ENCODE measurements at regions not wholly inside any gene's neighbourhood (a gene's known extent, or its start where the extent isn't known, plus 50 kb on each side); places are given as distances from the start of the nearest gene placed in this dataset.

- H3K9me3 ChIP-seq (replicated peaks; ENCODE audit: control insufficient read depth, insufficient read depth, low read length), result no peaks in the 10 kb centered on the region
- POLR2A ChIA-PET, result no interaction called here
- H3K36me3 ChIP-seq (ENCODE audit: control insufficient read depth in 2 of 2, extremely low read depth in 1 of 2, insufficient read depth in 2 of 2, low read length in 2 of 2), result no peaks in the 10 kb centered on the region
- H3K27ac ChIP-seq (ENCODE audit: insufficient read depth, low read depth, low read length), result no peak overlapping the region
- no peak overlapping the region for H2AFZ ChIP-seq (ENCODE audit: low read depth, low read length)
- BruUV-seq (replicated peaks), result no TSS peak
- H3K9me1 ChIP-seq (replicated peaks; ENCODE audit: control insufficient read depth, extremely low read depth, insufficient read depth, low read length), result no peaks in the 10 kb centered on the region
- H3K79me2 ChIP-seq (ENCODE audit: control insufficient read depth, insufficient read depth, low read length), result no peaks in the 10 kb centered on the region
- dilution Hi-C loops (cut with MboI; ENCODE audit: extremely low pct_ligation_motif_present, low sequenced_read_pairs), result no loop called here
- H3K9ac ChIP-seq (replicated peaks; ENCODE audit: extremely low read depth, insufficient read depth, low read length), result no peak overlapping the region
- H3K27me3 ChIP-seq (ENCODE audit: control insufficient read depth in 2 of 2, insufficient read depth in 2 of 2, low read length in 2 of 2), result no peaks in the 10 kb centered on the region
- no peak for TF ChIP-seq JUN (IDR thresholded peaks at IDR 0.05; ENCODE audit: borderline replicate concordance, insufficient read depth, insufficient read length, low read depth)
- H3K4me3 ChIP-seq (replicated peaks in 1 of 3; ENCODE audit: insufficient read depth in 1 of 3, low read depth in 1 of 3, low read length in 3 of 3), result no peak overlapping the region
- H4K20me1 ChIP-seq (replicated peaks; ENCODE audit: control insufficient read depth, extremely low read depth, insufficient read depth, low read length), result no peaks in the 10 kb centered on the region
- H3K4me1 ChIP-seq (ENCODE audit: control insufficient read depth, extremely low read depth, insufficient read depth, low read length), result no peaks in the 10 kb centered on the region
- CTCF ChIA-PET, result no interaction called here
- H3K4me2 ChIP-seq (ENCODE audit: insufficient read depth, low read length), result no peak overlapping the region
- FAIRE-seq (no peak), DNase-seq (ENCODE audit: low read depth, low spot score) (no peak)
- intact Hi-C loops (cut with micrococcal nuclease), result no loop called here
Measured at GRCh38 chr14:95395098-95395737, 75.5 kb upstream of the CLMN start.

DNA sequence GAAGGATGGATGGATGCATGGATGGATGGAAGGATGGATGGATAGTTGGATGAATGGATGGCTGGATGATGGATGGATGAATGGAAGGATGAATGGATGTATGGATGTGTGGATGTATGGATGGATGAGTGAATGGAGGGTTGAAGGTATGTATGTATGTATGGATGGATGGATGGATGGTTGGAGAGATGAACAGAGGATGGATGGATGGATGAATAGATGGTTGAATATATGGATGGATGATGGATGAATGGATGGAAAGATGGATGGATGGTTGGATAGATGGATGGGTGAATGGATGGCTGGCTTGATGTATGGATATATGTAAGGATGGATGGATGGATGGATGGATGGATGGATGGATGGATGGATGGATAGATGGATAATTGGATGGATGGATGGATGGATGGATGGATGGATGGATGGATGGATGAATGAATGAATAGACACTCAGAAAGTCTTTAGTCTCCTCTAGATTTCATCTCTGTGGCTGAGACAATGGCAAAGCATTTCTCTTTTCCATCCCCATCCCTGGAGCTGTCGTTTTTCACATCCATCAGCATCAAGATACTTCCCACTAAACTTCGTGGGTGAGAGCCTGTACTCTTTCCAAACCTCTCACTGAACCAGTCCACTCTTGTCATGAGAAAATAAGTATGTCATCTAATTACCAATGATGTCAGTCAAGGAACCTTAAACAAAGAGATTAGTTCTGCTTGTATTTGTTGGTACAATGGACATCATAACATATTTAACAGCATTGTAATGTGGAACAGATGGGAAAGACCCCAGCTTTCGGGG, 74.8 kb upstream of the CLMN start:
- no TSS peak for BruUV-seq (replicated peaks)
- H3K4me3 ChIP-seq (replicated peaks in 1 of 3; ENCODE audit: insufficient read depth in 1 of 3, low read depth in 1 of 3, low read length in 3 of 3), result no peak overlapping the region

More for the DNA sequence above, 74.8 kb upstream of the CLMN start:
- Histone ChIP-seq H3K9ac (replicated peaks; ENCODE audit: extremely low read depth, insufficient read depth, low read length) (no peak overlapping the region), H3K9me1 (replicated peaks; ENCODE audit: control insufficient read depth, extremely low read depth, insufficient read depth, low read length) (no peaks in the 10 kb centered on the region), H4K20me1 (replicated peaks; ENCODE audit: control insufficient read depth, extremely low read depth, insufficient read depth, low read length) (no peaks in the 10 kb centered on the region), H3K36me3 (ENCODE audit: control insufficient read depth in 2 of 2, extremely low read depth in 1 of 2, insufficient read depth in 2 of 2, low read length in 2 of 2) (no peaks in the 10 kb centered on the region), H3K27ac (ENCODE audit: insufficient read depth, low read depth, low read length) (no peak overlapping the region), H3K4me1 (ENCODE audit: control insufficient read depth, extremely low read depth, insufficient read depth, low read length) (no peaks in the 10 kb centered on the region), H3K79me2 (ENCODE audit: control insufficient read depth, insufficient read depth, low read length) (no peaks in the 10 kb centered on the region), H3K9me3 (replicated peaks; ENCODE audit: control insufficient read depth, insufficient read depth, low read length) (no peaks in the 10 kb centered on the region), H3K27me3 (ENCODE audit: control insufficient read depth in 2 of 2, insufficient read depth in 2 of 2, low read length in 2 of 2) (no peaks in the 10 kb centered on the region), H2AFZ (ENCODE audit: low read depth, low read length) (no peak overlapping the region), H3K4me2 (ENCODE audit: insufficient read depth, low read length) (no peak overlapping the region)
- dilution Hi-C loops (cut with MboI; ENCODE audit: extremely low pct_ligation_motif_present, low sequenced_read_pairs) (no loop called here), intact Hi-C loops (cut with micrococcal nuclease) (no loop called here)
- POLR2A ChIA-PET, result no interaction called here
- DNase-seq (ENCODE audit: low read depth, low spot score), result no peak
- CTCF ChIA-PET, result no interaction called here
- FAIRE-seq, result no peak
- TF ChIP-seq EZH2 (IDR thresholded peaks at IDR 0.05; ENCODE audit: borderline replicate concordance, low read depth, low read length, severe bottlenecking) (no peak), CTCF (IDR thresholded peaks at IDR 0.05; ENCODE audit: extremely low read depth in 1 of 2, insufficient read depth in 1 of 2, low read depth in 1 of 2, low read length in 2 of 2) (no peak), POLR2AphosphoS5 (IDR thresholded peaks at IDR 0.05; ENCODE audit: insufficient read depth, low read depth, low read length) (no peak), POLR2A (IDR thresholded peaks at IDR 0.05; ENCODE audit: low read depth, low read length) (no peak), JUN (IDR thresholded peaks at IDR 0.05; ENCODE audit: borderline replicate concordance, insufficient read depth, insufficient read length, low read depth) (no peak), FOS (IDR thresholded peaks at IDR 0.05; ENCODE audit: borderline replicate concordance, insufficient read depth, low read length) (no peak), GATA2 (IDR thresholded peaks at IDR 0.05; ENCODE audit: insufficient read depth, insufficient read length, low read depth, low read length) (no peak), MYC (IDR thresholded peaks at IDR 0.05; ENCODE audit: low read depth, low read length) (no peak)
- TF ChIP-seq, protein P1, sequence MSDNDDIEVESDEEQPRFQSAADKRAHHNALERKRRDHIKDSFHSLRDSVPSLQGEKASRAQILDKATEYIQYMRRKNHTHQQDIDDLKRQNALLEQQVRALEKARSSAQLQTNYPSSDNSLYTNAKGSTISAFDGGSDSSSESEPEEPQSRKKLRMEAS (IDR thresholded peaks at IDR 0.05; ENCODE audit: insufficient read depth, insufficient read length), result no peak

Measured in endothelial cell of umbilical vein (primary cell).